Thyroid gland (tissue), 4 donors: ENCODE measurements at regions not wholly inside any gene's neighbourhood (a gene's known extent, or its start where the extent isn't known, plus 50 kb on each side); places are given as distances from the start of the nearest gene placed in this dataset.

Experiments used
- DNase-seq, 2 donors: peaks; one replicate each; pipeline ENCODE4 v3.0.0-alpha.2; 2019
- H3K27ac ChIP-seq, 3 donors: fragments of 200-600 bp; sonication (generic); 1 replicate in 2 of 3; 2 replicates in 1 of 3; pipeline ENCODE4 v1.5.1; 2016 to 2019; ENCODE audit warnings: mild to moderate bottlenecking in 1 of 3, moderate library complexity in 1 of 3
- H3K27me3 ChIP-seq: fragments of 200-600 bp; sonication (generic); one replicate; pipeline ENCODE4 v1.5.1; 2019
- H3K36me3 ChIP-seq, 2 donors: fragments of 200-600 bp; sonication (generic); one replicate each; pipeline ENCODE4 v1.5.1; 2016 to 2019
- H3K4me1 ChIP-seq, 2 donors: fragments of 200-600 bp; sonication (generic); one replicate each; pipeline ENCODE4 v1.5.1; 2017 to 2019
- H3K4me3 ChIP-seq, 3 donors: fragments of 200-600 bp; sonication (generic); replicated peaks in 1 of 3; 1 replicate in 2 of 3; 2 replicates in 1 of 3; pipeline ENCODE4 v1.5.1; 2016; ENCODE audit warnings: mild to moderate bottlenecking in 1 of 3
- H3K9me3 ChIP-seq: fragments of 200-600 bp; sonication (generic); one replicate; pipeline ENCODE4 v1.5.1; 2017
- POLR2A ChIP-seq, 2 donors: fragments of 450-650 bp; IDR thresholded peaks; one replicate each; pipeline ENCODE4 v1.6.1; 2017; ENCODE audit warnings: antibody characterized with exemption in 2 of 2, mild to moderate bottlenecking in 2 of 2, moderate library complexity in 1 of 2
- WGBS, 2 donors: methylation state at CpG; one replicate each; pipeline ENCODE4 v1.1.5; 2017; 5-methylcytosine and 5-hydroxymethylcytosine counted together
- intact Hi-C: fragments of 100-400 bp; cut with DNase I; formaldehyde crosslinking; loops from one replicate; pipeline ENCODE4 v1.15.1; 2023
- TF ChIP-seq, protein P1 (sequence below), 6 experiments: fragments of 200-600 bp in 3 of 6; fragments of 450-650 bp in 3 of 6; sonication (generic) in 3 of 6; IDR thresholded peaks; one replicate each; pipeline ENCODE4 v1.5.1; 2016 to 2019; ENCODE audit warnings: antibody characterized with exemption in 6 of 6, mild to moderate bottlenecking in 2 of 6, inconsistent platforms in 1 of 6, moderate library complexity in 1 of 6

DNA sequence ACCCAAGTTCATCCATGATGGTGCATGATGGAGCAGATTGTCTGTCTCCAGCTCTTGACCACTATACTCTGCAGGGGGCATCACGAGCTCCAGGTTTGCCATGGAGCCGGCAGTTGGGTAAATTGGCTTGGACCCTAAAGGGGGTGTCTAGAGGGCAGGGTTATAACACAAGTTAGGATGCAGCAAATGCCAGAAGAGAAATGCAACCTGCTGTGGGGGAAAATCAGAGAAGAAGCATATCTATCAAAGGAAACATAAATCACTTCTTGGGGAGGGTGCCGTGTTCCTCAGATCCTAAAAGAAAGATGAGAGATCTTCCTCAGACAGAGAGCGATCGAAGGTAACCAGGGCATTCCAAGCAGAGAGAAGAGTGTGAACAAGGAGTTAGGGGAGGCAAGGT lies 334.9 kb downstream of the C12orf75 start:
- intact Hi-C loops, result no loop called here
- 90 to 93% methylated on average over 5 of the region's 5 CpGs for WGBS, 2 donors
- TF ChIP-seq, protein P1, sequence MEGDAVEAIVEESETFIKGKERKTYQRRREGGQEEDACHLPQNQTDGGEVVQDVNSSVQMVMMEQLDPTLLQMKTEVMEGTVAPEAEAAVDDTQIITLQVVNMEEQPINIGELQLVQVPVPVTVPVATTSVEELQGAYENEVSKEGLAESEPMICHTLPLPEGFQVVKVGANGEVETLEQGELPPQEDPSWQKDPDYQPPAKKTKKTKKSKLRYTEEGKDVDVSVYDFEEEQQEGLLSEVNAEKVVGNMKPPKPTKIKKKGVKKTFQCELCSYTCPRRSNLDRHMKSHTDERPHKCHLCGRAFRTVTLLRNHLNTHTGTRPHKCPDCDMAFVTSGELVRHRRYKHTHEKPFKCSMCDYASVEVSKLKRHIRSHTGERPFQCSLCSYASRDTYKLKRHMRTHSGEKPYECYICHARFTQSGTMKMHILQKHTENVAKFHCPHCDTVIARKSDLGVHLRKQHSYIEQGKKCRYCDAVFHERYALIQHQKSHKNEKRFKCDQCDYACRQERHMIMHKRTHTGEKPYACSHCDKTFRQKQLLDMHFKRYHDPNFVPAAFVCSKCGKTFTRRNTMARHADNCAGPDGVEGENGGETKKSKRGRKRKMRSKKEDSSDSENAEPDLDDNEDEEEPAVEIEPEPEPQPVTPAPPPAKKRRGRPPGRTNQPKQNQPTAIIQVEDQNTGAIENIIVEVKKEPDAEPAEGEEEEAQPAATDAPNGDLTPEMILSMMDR (IDR thresholded peaks at IDR 0.05), result no peak
- TF ChIP-seq POLR2A (IDR thresholded peaks at IDR 0.05), result no peak
- Histone ChIP-seq H3K4me3 (no peak overlapping the region), H3K4me1 (no peaks in the 10 kb centered on the region), H3K36me3 (no peaks in the 10 kb centered on the region), H3K27ac (no peak overlapping the region), H3K27me3 (no peaks in the 10 kb centered on the region), H3K9me3 (no peaks in the 10 kb centered on the region)
- no peak for DNase-seq

DNA sequence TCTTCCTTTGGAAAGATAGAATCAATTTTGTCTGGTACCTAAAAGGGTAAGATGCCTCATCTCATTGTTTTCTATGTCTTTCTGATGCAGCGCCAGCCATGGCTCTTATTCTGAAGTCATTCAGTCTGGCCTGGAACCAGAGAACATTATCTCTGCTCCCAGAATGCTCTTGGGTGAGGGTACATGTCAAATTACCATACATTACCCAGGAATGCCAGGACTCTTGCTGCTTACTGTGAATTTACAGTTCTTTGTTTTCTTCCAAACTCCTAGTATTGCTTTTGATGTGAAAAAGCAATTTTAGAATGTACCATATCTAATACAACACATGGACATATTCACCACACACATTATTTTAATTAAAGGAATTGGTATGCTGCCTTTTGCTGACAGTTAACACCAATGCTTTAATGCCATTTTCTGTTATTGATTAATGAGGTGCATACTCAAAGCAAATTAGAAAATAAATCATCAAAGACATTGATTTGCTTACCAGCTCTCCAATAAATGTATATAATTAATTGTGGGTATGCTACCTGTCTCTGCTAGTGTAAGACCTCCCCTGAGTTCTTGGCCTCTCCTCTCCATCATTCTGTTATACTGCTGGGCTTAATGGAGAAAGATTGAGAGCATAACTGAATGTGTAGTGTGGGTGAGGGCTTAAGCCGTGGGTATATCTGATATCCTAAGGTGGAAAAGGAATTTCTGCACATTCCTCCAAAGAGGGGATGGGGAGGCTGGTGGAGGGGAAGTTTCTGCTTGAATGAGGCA lies 337.7 kb downstream of the C12orf75 start:
- H3K4me1 ChIP-seq, result peaks cover 0 to 13% of the 10 kb centered on the region in 2 donors
- no peak overlapping the region for H3K4me3 ChIP-seq
- no peak for DNase-seq
- H3K9me3 ChIP-seq, result no peaks in the 10 kb centered on the region
- no peaks in the 10 kb centered on the region for H3K27me3 ChIP-seq
- H3K27ac ChIP-seq, result no peak overlapping the region
- TF ChIP-seq, protein P1 (IDR thresholded peaks at IDR 0.05), result no peak
- no peak for TF ChIP-seq POLR2A (IDR thresholded peaks at IDR 0.05)
- WGBS, 2 donors, result 77 to 81% methylated on average over 2 of the region's 2 CpGs
- intact Hi-C loops, result no loop called here
- no peaks in the 10 kb centered on the region for H3K36me3 ChIP-seq

DNA sequence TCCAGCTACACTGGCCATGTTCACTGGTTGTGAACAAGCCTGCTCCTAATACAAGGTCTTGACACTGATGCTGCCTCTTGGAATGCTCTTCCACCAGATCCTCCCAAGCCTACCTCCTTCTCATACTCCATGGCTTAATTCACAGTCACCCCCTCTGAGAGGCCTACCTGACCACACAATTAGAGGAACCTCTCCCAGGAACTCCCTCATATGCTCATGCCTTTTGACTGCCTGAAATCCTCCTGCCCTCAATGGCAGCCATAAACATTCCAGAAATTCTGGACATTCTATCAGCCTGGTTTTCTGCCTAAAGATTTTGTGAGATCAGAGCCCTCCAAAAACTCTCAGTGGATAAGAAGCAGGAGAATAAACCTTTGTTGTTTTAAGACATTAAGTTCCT lies 340.2 kb downstream of the C12orf75 start:
- Histone ChIP-seq H3K9me3 (no peaks in the 10 kb centered on the region), H3K36me3 (no peaks in the 10 kb centered on the region), H3K4me1 (peaks cover 0 to 18% of the 10 kb centered on the region in 2 donors), H3K27ac (no peak overlapping the region), H3K4me3 (no peak overlapping the region), H3K27me3 (no peaks in the 10 kb centered on the region)
- TF ChIP-seq POLR2A (IDR thresholded peaks at IDR 0.05), result no peak
- TF ChIP-seq, protein P1 (IDR thresholded peaks at IDR 0.05), result no peak
- no peak for DNase-seq
- intact Hi-C loops, result no loop called here

DNA sequence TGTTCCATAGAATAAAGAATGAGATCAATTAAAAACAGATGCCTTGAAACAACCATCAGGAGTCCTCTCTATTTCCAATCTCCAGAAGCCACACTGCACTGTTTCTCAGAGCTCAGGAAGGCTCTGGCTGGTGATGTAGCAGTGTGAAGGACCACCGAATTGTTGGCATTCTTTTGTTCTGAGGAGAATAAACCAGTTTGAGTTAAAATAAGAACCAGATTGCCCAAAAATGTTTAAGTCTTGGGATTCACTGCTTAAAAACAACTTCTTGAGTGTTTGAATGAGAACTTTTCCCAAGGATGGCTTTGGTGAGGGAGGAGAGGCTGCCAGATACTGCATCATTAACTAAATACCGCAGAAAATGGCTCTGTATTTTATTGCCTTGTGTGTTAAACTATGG lies 341.2 kb downstream of the C12orf75 start:
- H3K9me3 ChIP-seq, result no peaks in the 10 kb centered on the region
- 80 to 85% methylated on average over 2 of the region's 2 CpGs for WGBS, 2 donors
- TF ChIP-seq, protein P1 (IDR thresholded peaks at IDR 0.05), result no peak
- no peak for TF ChIP-seq POLR2A (IDR thresholded peaks at IDR 0.05)
- no peaks in the 10 kb centered on the region for H3K27me3 ChIP-seq
- no peaks in the 10 kb centered on the region for H3K36me3 ChIP-seq
- intact Hi-C loops, result no loop called here
- DNase-seq, result no peak
- H3K4me1 ChIP-seq, result peaks cover 0 to 18% of the 10 kb centered on the region in 2 donors
- peak overlapping the region in 2 of 3 donors; percentile 56 to 58 for H3K27ac ChIP-seq
- no peak overlapping the region for H3K4me3 ChIP-seq

DNA sequence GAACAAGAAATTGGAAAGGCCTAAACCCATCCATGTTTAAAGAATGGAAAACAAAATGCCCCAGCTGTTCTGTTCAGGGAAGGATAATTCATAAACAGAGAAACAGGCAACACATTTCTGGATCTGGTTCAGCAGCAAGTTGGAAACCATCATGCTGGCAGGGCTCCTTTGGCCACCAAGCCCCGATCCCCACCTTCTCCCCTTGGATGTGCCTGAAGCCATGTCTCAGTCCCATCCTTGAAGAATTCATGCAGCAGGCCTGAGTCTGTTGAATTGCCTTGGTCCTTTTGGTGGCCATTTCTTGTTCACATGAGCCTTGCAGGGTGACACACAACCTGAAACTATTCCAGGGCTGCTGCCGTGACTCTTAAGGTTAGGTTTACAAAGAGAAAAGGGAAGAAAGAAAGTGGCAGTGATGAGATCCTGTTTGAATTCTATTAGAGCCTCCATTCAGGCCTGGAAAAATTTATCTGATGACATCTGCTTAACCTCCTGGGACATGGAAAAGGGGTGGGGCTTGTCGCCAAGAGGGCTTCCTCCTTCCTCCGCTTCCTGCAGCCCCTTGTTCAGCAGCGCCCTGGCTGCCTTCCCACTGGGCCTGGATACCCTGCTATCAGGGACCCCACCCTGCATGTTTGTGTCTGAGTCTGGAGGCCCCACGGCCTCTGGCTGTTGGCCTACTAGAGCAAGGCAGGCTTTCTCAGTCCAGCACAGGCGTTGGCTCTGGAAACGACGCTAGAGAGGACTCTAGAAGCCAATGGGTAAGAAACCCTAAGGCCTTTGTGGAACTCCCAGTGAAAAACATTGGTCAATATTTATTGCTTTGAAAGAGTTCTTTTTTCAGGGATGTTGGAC lies 341.9 kb downstream of the C12orf75 start:
- peak; percentile 22 to 25 for DNase-seq
- TF ChIP-seq POLR2A (IDR thresholded peaks at IDR 0.05), result no peak
- TF ChIP-seq, protein P1 (IDR thresholded peaks at IDR 0.05), result no peak
- H3K27me3 ChIP-seq, result no peaks in the 10 kb centered on the region
- H3K36me3 ChIP-seq, result no peaks in the 10 kb centered on the region
- intact Hi-C loops, result no loop called here
- peaks cover 0 to 20% of the 10 kb centered on the region in 2 donors for H3K4me1 ChIP-seq
- no peaks in the 10 kb centered on the region for H3K9me3 ChIP-seq
- peak overlapping the region in 2 of 3 donors; percentile 56 to 58 for H3K27ac ChIP-seq
- 59 to 70% methylated on average over 8 to 9 of the region's 9 CpGs for WGBS, 2 donors
- no peak overlapping the region for H3K4me3 ChIP-seq
